Stimulated activated naive CD4-positive, alpha-beta T cell (primary cell): ENCODE measurements at regions not wholly inside any gene's neighbourhood (a gene's known extent, or its start where the extent isn't known, plus 50 kb on each side); places are given as distances from the start of the nearest gene placed in this dataset.
"Not testable (repeated sequence)": the region's sequence is repeated elsewhere in the genome, so short reads cannot be mapped to it uniquely, and the experiment has no call there.

Experiments used
- DNase-seq, 6 experiments: peaks; one replicate each; lab custom pipeline; 2025; lab: John Stamatoyannopoulos, UW

DNA sequence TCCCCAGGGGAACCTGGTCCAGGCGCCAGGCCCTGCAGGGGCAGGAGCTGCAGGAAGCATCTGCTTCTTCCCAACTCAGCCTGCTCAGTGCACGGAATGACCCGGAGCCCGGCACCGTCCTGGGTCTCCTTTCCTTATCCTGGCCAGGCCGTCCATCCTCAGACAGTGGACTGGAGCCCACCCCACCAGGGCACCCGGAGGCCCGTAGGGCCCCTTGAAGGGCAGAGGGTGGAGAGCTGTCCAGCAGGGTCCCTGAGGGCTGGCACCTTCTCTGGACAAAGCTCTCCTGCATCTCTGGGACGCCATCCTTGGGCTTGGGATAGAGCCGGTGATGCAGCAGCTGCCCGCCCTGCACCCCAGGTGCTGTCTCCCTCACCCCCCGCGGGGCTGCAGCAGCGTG is 207.9 kb downstream of the TMEM121 start:
- not testable (repeated sequence) for DNase-seq

DNA sequence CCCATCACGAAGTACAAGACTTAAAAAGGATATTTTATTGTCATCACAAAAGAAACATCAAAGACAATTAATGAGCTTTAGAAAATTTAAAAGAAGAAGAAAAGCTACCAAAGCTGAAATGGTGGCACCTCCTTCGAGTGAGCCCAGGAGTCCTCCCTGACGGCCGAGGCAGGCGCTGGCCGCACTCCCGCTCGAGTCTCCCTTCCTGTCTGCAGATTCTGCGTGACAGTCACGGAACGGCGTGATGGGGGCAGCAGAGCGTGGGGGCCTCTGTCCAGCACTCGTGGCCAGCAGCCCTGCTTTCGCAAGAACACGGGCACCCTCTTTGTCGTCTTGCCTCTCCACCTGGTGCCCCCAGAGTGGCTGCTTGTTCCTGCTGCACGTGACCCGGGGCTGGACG is 209.9 kb downstream of the TMEM121 start:
- not testable (repeated sequence) for DNase-seq

DNA sequence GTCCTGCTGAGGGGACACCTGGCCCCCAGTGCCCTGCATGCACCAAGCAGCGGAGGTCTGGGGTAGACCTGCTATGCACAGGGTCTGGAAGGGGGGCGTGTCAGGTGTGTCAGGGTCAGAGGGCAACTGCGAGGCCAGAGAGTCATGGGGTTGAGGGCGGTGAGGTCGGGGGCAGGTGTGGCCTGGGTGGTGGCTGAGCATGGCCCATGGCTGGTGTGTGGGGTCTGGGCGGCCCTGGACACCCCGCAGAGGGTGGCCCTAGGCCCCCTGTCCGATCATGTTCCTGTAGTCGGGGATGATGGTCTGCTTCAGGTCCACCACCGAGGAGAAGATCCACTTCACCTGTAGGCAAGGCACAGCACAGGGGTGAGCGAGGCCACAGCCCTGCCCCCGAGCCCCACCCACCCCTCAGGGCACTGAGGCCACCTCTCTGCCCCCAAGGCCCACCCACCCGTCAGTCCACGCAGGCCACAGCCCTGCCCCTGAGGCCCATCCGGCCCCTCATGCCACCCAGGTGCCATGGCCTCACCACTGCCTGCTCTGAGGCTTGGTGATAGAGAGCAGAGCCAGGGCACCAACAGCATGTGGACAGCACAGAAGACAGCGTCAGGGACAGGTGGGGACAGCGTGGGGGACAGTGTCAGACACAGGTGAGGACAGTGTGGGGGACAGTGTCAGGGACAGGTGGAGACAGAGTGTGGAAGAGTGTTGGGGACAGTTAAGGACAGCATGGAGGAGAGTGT is 211.3 kb downstream of the TMEM121 start:
- no peak for DNase-seq

DNA sequence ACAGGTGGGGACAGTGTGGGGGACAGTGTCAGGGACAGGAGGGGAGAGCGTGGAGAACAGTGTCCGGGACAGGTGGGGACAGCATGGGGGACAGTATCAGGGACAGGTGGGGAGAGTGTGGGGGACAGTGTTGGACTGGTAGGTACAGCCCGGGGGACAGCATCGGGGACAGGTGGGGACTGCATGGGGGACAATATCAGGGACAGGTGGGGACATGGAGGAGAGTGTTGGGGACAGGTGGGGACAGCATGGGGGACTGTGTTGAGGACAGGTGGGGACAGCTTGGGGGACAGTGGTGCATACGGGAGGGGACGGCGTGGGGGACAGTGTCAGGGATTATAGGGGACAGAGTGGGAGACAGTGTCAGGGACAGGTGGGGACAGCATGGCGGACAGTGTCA is 212.3 kb downstream of the TMEM121 start:
- DNase-seq: no peak

DNA sequence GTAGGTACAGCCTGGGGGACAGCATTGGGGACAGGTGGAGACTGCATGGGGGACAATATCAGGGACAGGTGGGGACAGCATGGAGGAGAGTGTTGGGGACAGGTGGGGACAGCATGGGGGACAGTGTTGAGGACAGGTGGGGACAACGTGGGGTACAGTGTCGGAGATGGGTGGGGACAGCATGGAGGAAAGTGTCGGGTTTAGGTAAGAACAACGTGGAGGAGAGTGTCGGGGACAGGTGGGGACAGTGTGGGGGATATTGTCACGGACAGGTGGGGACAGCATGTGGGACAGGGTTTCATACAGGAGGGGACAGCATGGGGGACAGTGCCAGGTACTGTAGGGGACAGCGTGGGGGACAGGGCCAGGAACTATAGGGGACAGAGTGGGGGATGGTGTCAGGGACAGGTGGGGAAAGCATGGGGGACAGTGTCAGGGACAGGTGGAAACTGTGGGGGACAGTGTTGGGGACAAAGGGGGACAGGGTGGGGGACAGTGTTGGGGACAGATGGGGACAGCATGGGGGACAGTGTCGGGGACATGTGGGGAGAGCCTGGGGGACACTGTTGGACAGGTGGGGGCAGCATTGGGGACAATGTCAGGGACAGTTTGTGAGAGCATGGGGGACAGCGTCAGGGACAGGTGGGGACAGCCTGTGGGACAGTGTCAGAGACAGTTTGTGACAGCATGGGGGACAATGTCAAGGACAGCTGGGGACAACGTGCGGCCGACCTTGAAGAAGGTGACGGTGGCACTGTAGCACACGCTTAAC is 213.1 kb downstream of the TMEM121 start:
- no peak for DNase-seq

DNA sequence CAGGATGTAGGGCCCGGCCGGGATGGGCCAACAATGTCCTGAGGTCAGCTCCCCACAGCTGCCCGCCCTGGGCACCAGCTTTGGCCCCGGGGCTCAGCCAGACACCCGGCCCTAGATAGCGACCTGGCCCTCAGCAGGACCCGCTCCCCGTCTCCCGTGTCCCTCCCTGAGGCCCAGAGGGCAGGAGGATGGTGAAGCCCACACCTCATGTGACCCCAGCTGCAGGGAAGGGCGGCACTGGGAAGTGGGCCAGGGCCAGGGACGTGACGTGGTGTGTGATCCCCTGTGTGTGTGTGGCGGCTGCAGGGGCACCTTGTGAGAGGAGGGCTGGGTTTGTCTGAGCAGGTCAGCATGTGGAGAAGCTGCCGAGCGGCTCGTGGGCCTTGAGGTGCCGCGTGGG is 213.9 kb downstream of the TMEM121 start:
- DNase-seq: not testable (repeated sequence)

DNA sequence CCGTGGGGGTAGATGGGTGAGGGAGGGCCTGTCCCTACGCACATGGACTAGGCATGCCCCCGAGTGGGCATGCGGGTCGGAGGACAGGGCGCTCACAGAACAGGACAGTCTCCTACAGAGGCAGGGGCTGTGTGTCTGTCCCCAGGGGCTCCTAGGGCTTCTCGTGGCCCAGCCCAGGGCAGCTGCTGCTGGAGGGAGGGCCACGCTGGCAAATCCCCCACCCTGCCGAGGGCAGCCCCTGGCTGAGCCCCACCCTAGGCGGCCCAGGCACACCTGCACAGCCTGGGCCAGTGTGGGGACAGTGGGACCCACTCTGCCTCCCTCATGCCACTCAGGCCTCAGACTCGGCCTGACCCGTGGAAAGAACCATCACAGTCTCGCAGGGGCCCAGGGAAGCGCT is 214.6 kb downstream of the TMEM121 start:
- DNase-seq: not testable (repeated sequence)

DNA sequence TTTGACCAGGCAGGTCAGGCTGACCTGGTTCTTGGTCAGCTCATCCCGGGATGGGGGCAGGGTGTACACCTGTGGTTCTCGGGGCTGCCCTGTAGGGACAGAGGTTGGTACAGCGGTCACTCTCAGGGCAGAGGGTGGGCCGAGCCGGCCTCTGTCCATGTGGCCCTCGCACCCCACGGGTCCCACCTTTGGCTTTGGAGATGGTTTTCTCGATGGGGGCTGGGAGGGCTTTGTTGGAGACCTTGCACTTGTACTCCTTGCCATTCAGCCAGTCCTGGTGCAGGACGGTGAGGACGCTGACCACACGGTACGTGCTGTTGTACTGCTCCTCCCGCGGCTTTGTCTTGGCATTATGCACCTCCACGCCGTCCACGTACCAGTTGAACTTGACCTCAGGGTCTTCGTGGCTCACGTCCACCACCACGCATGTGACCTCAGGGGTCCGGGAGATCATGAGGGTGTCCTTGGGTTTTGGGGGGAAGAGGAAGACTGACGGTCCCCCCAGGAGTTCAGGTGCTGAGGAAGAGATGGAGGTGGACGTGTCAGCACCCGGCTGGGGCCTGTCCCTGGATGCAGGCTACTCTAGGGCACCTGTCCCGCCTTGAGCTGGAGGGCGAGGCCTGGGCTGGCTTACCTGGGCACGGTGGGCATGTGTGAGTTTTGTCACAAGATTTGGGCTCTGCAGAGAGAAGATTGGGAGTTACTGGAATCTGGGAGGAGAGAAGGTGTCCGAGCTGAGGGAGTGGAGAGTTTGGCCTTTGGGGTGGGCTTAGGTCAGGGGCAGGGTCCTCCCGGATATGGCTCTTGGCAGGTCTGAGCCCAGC is 215.5 kb downstream of the TMEM121 start:
- peak in 1 of 6 experiments; percentile 81 for DNase-seq

DNA sequence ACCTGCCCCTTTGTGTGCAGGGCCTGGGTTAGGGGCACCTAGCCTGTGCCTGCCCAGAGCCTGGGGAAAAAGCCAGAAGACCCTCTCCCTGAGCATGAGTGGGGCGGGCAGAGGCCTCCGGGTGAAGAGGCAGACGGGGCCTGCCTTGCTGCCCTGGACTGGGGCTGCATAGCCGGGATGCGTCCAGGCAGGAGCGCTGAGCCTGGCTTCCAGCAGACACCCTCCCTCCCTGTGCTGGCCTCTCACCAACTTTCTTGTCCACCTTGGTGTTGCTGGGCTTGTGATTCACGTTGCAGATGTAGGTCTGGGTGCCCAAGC is 216.1 kb downstream of the TMEM121 start:
- DNase-seq: peak in 1 of 6 experiments; percentile 92

DNA sequence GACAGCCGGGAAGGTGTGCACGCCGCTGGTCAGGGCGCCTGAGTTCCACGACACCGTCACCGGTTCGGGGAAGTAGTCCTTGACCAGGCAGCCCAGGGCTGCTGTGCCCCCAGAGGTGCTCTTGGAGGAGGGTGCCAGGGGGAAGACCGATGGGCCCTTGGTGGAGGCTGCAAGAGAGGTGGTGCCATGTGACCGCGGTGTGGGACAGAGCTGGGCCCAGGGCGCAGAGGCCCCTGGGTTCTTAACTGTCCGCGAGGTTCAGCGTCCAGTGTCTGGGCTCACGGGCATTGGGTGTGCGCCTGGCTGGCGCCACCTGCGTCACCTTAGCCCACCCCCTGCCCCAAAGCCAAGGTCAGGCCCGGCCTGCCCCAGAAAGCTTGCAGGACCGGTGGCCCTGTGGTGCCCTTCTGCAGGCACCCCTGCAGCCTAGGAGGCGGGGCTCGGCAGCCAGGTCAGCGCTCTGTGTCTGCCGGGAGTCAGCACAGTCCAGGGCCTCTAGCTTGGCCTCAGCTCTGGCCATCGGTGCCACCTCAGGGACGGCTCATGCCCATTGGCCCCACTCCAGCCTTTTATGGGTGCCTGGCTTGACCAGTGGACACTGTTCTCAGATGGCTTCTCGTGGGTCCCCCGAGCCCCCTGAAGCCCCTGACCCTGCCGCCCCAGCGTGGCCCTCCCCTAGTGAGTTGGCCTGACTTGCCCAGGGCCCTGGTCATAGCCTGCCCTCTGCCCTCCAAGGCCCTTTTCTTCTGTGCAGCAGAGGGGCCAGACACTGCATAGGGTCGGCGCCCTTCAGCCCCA is 216.7 kb downstream of the TMEM121 start:
- peak in 1 of 6 experiments; percentile 92 for DNase-seq

DNA sequence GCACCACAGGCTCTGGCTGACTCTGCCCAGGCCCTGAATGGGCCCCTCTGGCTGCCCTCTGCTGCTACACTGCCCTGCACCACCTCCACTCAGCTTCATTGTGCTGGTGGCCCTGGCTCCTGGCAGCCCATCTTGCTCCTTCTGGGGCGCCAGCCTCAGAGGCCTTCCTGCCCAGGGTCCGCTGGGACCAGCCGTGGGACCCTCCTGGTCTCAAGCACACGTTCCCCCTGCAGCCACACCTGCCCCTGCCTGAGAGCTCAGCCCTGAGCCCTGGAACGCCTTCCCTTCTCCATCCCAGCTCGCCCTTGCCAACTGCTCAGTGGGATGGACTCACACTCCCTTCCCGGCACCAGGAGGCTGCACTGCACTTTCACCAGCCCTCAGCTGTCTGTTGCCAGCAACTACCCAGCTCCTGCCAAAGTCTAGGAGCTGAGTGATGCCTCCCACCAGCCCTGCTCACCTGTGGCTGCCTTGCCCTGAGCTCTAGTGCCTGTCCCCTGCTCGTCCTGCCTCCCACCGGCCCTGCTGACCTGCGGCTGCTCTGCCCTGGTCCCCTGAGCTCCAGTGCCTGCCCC is 217.9 kb downstream of the TMEM121 start:
- DNase-seq: not testable (repeated sequence)

DNA sequence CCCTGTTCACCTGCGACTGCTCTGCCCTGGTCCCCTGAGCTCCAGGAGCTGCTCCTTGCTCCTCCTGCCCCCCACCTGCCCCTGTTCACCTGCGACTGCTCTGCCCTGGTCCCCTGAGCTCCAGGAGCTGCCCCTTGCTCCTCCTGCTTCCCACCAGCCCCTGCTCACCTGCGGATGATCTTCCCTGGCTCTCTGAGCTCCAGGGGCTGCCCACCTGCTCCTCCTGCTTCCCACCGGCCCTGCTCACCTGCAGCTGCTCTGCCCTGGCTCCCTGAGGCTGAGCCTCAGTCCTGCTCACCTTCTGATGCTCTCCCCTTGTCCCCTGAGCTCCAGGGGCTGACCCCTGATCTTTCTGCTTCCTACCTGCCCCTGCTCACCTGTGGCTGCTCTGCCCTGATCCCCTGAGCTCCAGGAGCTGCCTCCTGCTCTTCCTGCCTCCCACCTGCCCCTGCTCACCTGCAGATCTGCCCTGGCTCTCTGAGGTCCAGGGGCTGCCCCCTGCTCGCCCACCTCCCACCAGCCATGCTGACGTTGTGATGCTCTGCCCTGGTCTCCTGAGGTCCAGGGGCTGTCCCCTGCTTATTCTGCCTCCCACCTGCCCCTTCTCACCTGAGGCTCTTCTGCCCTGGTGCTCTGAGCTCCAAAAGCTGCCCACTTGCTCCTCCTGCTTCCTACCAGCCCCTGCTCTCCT is 219.2 kb downstream of the TMEM121 start:
- no peak for DNase-seq

DNA sequence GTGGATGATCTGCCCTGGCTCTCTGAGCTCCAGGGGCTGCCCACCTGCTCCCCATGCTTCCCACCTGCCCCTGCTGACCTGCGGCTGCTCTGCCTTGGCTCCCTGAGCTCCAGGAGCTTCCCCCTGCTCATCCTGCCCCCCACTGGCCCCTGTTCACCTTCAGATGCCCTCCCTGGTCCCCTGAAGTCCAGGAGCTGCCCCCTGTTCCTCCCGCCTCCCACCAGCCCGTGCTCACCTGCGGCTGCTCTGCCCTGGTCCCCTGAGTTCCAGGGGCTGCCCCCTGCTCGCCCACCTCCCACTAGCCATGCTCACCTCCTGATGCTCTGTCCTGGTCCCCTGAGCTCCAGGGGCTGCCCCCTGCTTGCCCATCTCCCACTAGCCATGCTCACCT is 219.7 kb downstream of the TMEM121 start:
- no peak for DNase-seq

DNA sequence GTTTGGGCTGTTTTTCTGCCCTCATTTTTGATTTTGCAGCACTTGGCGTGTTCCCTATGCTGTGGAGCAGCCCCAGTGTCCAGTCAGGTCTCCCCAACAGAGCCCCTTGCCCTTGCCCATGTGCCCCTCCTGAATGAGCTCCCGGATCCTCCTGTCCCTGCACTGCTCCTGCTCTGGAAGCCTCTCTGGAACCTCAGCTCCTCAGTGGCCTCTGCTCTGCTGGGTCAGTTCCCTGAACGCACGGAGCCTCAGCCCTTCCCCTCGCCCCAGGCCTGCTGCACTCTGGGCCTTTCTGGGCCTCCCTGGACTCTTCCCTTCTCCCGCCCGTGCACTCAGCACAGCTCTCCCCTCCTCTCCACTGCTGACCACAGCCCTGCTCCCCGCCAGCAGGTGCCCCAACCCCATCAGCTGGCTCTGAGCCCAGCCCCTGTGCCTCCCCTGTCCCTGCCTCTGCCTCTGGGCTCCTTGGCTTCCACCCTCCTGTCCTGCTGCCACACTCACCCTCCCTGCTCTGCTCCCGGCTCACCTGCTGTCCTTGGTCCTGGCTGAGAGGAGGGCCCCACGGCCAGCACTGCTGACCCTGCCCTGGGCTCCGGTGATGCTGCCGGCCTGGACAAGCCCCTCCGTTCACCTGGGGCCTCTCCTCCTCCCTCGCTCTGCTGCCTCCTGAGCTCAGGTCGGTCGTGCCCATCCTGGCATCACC is 220.6 kb downstream of the TMEM121 start:
- DNase-seq: not testable (repeated sequence)

DNA sequence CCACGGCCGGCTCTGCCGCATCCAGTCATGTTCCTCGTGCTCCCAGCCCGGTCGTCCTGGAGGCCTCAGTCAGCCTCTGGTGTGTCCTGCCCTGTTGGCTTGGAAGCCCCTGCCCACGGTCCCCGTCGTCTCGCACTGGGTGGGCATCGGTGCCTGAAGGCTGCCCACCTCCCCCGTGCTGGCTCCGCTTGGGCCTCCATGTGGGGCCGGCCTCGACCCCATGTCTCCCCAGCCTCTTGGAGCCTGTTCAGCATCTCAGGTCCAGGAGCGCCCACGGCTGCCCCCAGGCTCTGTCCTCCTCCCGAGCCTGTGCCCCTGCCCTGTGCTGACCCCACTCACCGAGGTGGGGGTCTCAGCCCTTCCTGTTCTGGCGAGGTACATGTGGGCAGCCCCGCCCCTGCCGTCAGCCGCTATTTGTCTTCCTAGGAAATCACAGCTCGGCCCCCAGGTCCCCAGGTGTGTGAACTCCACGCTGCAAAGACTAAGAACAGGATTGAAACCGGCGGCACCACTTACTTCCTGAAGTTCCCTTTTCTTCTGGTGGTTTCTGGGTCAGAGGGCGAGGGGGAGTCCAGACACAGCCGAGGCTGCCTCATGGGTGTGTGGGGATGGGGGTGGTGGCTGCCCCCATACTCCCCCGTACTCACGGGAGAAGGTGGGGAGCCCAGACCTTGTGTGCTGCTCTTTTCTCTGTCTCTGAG is 221.3 kb downstream of the TMEM121 start:
- DNase-seq: not testable (repeated sequence)

DNA sequence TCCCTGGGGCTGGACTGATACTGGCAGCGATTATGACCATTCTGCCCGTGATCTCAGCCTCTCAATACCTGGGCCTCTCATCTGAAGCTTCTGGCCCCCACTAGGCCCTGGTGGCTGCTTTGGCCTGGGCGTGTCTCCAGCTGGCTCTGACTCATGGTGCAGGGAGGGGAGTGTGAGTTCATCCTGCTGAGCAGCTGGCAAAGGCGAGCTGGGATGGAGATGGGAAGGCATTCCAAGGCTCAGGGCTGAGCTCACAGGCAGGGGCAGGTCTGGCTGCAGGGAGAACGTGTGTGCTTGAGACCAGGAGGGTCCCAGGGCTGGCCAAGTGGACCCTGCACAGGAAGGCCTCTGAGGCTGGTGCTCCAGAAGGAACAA is 221.8 kb downstream of the TMEM121 start:
- no peak for DNase-seq

DNA sequence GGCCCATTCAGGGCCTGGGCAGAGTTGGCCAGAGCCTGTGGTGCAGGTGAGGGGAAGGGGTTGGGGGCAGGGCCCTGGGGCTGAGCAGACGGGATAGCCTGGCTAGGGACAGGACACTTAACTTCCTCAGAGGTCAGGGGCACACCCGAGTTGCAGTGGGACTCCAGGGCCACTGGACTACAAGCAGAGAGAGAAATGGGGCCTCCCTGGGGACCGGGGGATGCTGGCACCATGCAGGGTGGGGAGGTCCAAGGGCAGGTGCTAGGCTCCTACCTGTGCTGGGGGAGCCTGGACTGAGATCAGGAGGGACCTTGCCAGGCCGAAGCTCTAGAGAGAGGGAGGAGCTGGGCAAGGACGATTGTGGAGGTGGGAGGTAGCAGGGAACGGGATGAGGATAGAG is 222.3 kb downstream of the TMEM121 start:
- not testable (repeated sequence) for DNase-seq

DNA sequence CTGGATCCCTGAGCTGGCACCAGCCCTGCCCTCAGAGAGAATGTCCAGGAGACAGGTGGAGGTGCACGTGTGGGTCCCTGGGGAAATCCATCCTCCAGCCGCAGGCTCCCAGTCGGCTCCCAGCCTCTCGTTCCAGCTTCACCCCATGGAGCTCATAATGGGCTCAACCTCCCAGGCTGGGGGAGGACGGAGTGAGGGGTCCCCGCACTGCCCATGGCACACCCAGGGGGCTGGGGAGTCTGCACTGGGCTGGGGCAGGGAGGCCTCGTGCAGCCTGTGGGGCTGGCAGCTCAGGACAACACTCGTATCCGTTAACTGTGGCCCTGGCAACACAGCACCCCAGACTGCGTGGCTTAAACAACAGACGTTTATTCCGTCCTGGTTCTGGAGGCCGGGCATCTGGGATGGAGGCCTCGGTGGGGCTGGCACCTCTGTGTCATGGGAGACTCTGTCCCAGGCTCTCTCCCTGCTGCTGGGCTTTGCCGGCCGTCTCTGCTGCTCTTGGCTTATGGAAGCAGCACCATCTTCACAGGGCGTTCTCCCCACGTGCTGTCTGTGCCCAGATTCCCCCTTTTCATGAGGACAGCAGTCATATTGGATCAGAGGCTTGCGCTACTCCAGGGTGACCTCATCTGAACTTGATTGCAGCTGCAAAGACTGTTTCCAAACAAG is 223.6 kb downstream of the TMEM121 start:
- DNase-seq: not testable (repeated sequence)

DNA sequence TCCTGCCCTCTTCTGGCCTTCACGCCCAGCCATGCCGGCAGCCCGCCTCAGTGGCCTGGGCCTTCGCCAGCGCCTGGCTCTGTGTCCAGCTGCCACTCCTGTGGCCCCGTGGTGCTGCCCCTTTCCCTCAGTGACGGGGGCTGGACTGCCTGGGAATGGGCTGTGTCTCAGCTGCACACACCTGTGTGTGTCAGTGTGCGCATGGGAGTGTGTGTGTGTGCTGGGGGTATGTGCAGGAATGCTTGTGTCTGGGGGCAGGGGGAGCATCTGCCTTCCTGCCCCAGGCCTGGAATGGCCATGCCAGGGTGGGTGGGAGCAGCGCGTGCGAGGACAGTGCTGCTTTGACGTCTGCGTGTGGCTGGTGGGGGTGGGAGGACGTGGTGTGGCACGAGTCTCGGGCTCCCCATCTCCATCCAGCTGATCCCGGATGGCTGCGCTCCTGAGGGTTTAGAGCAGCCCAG is 224.9 kb downstream of the TMEM121 start:
- DNase-seq: not testable (repeated sequence)
